Hindlimb muscle (tissue), 1 donor: ENCODE measurements at regions not wholly inside any gene's neighbourhood (a gene's known extent, or its start where the extent isn't known, plus 50 kb on each side); places are given as distances from the start of the nearest gene placed in this dataset.
A peak's percentile ranks its signal among the peaks of the same experiment; 100 is the strongest.
"Not testable (repeated sequence)": the region's sequence is repeated elsewhere in the genome, so short reads cannot be mapped to it uniquely, and the experiment has no call there.

Experiments used
- DNase-seq: peaks from one replicate; pipeline ENCODE4 v3.0.0-alpha.2; 2013

GRCh38 chr2:194735837-194736542, 921.0 kb upstream of the SLC39A10 start:
- DNase-seq: no peak

GRCh38 chr2:194730266-194730665, 926.8 kb upstream of the SLC39A10 start:
- DNase-seq: no peak

GRCh38 chr2:194725169-194725568, 931.9 kb upstream of the SLC39A10 start:
- DNase-seq: no peak

- no peak for DNase-seq
Observed at GRCh38 chr2:194723446-194723845, 933.6 kb upstream of the SLC39A10 start.

- no peak for DNase-seq
Observed at GRCh38 chr2:194721227-194721626, 935.8 kb upstream of the SLC39A10 start.

- no peak for DNase-seq
Observed at GRCh38 chr2:194720462-194720861, 936.6 kb upstream of the SLC39A10 start.

GRCh38 chr2:194718881-194719280, 938.1 kb upstream of the SLC39A10 start:
- DNase-seq: peak; percentile 54

GRCh38 chr2:194714541-194714940, 942.5 kb upstream of the SLC39A10 start:
- no peak for DNase-seq

- DNase-seq: no peak
Observed at GRCh38 chr2:194709840-194710239, 947.2 kb upstream of the SLC39A10 start.

GRCh38 chr2:194706179-194706578, 950.8 kb upstream of the SLC39A10 start:
- no peak for DNase-seq

- DNase-seq: no peak
Observed at GRCh38 chr2:194705398-194705797, 951.6 kb upstream of the SLC39A10 start.

GRCh38 chr2:194700726-194701125, 956.3 kb upstream of the SLC39A10 start:
- DNase-seq: no peak

GRCh38 chr2:194700116-194700515, 956.9 kb upstream of the SLC39A10 start:
- no peak for DNase-seq

- DNase-seq: no peak
Observed at GRCh38 chr2:194698012-194698411, 959.0 kb upstream of the SLC39A10 start.

GRCh38 chr2:194697439-194697838, 959.6 kb upstream of the SLC39A10 start:
- no peak for DNase-seq

GRCh38 chr2:194696690-194697089, 960.3 kb upstream of the SLC39A10 start:
- DNase-seq: no peak

GRCh38 chr2:194686569-194686968, 970.5 kb upstream of the SLC39A10 start:
- no peak for DNase-seq

GRCh38 chr2:194674043-194674442, 983.0 kb upstream of the SLC39A10 start:
- no peak for DNase-seq

- no peak for DNase-seq
Observed at GRCh38 chr2:194672994-194673393, 984.0 kb upstream of the SLC39A10 start.

GRCh38 chr2:194661431-194661830, 995.6 kb upstream of the SLC39A10 start:
- no peak for DNase-seq

GRCh38 chr2:194639057-194639456, 1018.0 kb upstream of the SLC39A10 start:
- not testable (repeated sequence) for DNase-seq

- DNase-seq: no peak
Observed at GRCh38 chr2:194621945-194622344, 1035.1 kb upstream of the SLC39A10 start.

GRCh38 chr2:194619366-194619765, 1037.7 kb upstream of the SLC39A10 start:
- no peak for DNase-seq

- DNase-seq: no peak
Observed at GRCh38 chr2:194618432-194618831, 1038.6 kb upstream of the SLC39A10 start.

GRCh38 chr2:194616334-194616733, 1040.7 kb upstream of the SLC39A10 start:
- no peak for DNase-seq
